ENCODE measurements at regions not wholly inside any gene's neighbourhood (a gene's known extent, or its start where the extent isn't known, plus 50 kb on each side); places are given as distances from the start of the nearest gene placed in this dataset.

GRCh38 chr10:27451054-27451453, 53.0 kb upstream of the RAB18 start:
- no peak for DNase-seq

- no peak for DNase-seq
Observed at GRCh38 chr10:27450225-27450624, 53.9 kb upstream of the RAB18 start.

GRCh38 chr10:27449571-27449970, 54.5 kb upstream of the RAB18 start:
- DNase-seq, result no peak

- DNase-seq, result no peak
Observed at GRCh38 chr10:27448921-27449320, 55.2 kb upstream of the RAB18 start.

- no peak for DNase-seq
Observed at GRCh38 chr10:27447540-27447939, 56.6 kb upstream of the RAB18 start.

- DNase-seq, result peak in 1 of 2 donors; percentile 47
Observed at GRCh38 chr10:27446091-27446918, 57.8 kb upstream of the RAB18 start.

- DNase-seq, result no peak
Observed at GRCh38 chr10:27445070-27445469, 59.0 kb upstream of the RAB18 start.

- DNase-seq, result no peak
Observed at GRCh38 chr10:27440478-27440877, 63.6 kb upstream of the RAB18 start.

GRCh38 chr10:27440021-27440420, 64.1 kb upstream of the RAB18 start:
- no peak for DNase-seq

- DNase-seq, result no peak
Observed at GRCh38 chr10:27439101-27439500, 65.0 kb upstream of the RAB18 start.

GRCh38 chr10:27437775-27438174, 66.3 kb upstream of the RAB18 start:
- no peak for DNase-seq

GRCh38 chr10:27436710-27437109, 67.4 kb upstream of the RAB18 start:
- DNase-seq, result no peak

GRCh38 chr10:27433976-27434375, 70.1 kb upstream of the RAB18 start:
- DNase-seq, result no peak

GRCh38 chr10:27426948-27427467, 77.1 kb upstream of the RAB18 start:
- DNase-seq, result no peak

- DNase-seq, result no peak
Observed at GRCh38 chr10:27413831-27414348, 90.2 kb upstream of the RAB18 start.

- no peak for DNase-seq
Observed at GRCh38 chr10:27413387-27413786, 90.7 kb upstream of the RAB18 start.

GRCh38 chr10:27410153-27410552, 94.0 kb upstream of the RAB18 start:
- DNase-seq, result no peak

- DNase-seq, result no peak
Observed at GRCh38 chr10:27407271-27407670, 96.8 kb upstream of the RAB18 start.

GRCh38 chr10:27399871-27400270, 104.2 kb upstream of the RAB18 start:
- no peak for DNase-seq

GRCh38 chr10:27393961-27394360, 110.1 kb upstream of the RAB18 start:
- no peak for DNase-seq

- DNase-seq, result no peak
Observed at GRCh38 chr10:27392606-27393005, 111.5 kb upstream of the RAB18 start.

- DNase-seq, result no peak
Observed at GRCh38 chr10:27391916-27392315, 112.2 kb upstream of the RAB18 start.

GRCh38 chr10:27391325-27391724, 112.8 kb upstream of the RAB18 start:
- DNase-seq, result no peak

- DNase-seq, result no peak
Observed at GRCh38 chr10:27390681-27391080, 113.4 kb upstream of the RAB18 start.

All from hippocampal formation (tissue), 2 donors.